Natural killer cell (primary cell): ENCODE measurements at regions not wholly inside any gene's neighbourhood (a gene's known extent, or its start where the extent isn't known, plus 50 kb on each side); places are given as distances from the start of the nearest gene placed in this dataset.
"Not testable (repeated sequence)": the region's sequence is repeated elsewhere in the genome, so short reads cannot be mapped to it uniquely, and the experiment has no call there.

Source experiments
- ATAC-seq, 3 donors: fragments of 150-1000 bp in 2 of 3; fragments of 200-7000 bp in 1 of 3; cut with Tn5 transposase; 1 replicate in 1 of 3; 2 replicates in 2 of 3; pipeline ENCODE4 v1.10.0; 2021; ENCODE audit warnings: mild to moderate bottlenecking in 2 of 3, moderate library complexity in 2 of 3
- DNase-seq, 2 donors: peaks; one replicate each; pipeline versions ENCODE4 v3.0.0 to v3.0.0-alpha.2; 2013 to 2021; ENCODE audit warnings: mixed read lengths in 1 of 2
- H3K27ac ChIP-seq: one replicate; pipeline ENCODE4 v1.5.1; 2013; ENCODE audit warnings: mild to moderate bottlenecking, low read length
- H3K27me3 ChIP-seq: one replicate; pipeline ENCODE4 v1.6.1; 2013; ENCODE audit warnings: low read length; ENCODE audit not compliant: control insufficient read depth, insufficient read depth
- H3K36me3 ChIP-seq: one replicate; pipeline ENCODE4 v1.6.1; 2013; ENCODE audit warnings: low read length; ENCODE audit not compliant: control insufficient read depth, insufficient read depth
- H3K4me1 ChIP-seq: one replicate; pipeline ENCODE4 v1.6.1; 2013; ENCODE audit warnings: low read length; ENCODE audit not compliant: control insufficient read depth, insufficient read depth
- H3K4me3 ChIP-seq: one replicate; pipeline ENCODE4 v1.5.1; 2013; ENCODE audit warnings: low read length
- H3K9me3 ChIP-seq: one replicate; pipeline ENCODE4 v1.6.1; 2013; ENCODE audit warnings: low read length; ENCODE audit not compliant: control insufficient read depth, insufficient read depth
- H3K27ac Mint-ChIP-seq, 2 donors: one replicate each; pipeline ENCODE4 v1.8.0; 2022; ENCODE audit warnings: mild to moderate bottlenecking in 2 of 2, mixed read lengths in 2 of 2, moderate library complexity in 1 of 2
- H3K27me3 Mint-ChIP-seq, 2 donors: one replicate each; pipeline ENCODE4 v1.8.0; 2022; ENCODE audit warnings: low read depth in 2 of 2, mixed read lengths in 2 of 2
- H3K36me3 Mint-ChIP-seq: one replicate; pipeline ENCODE4 v1.8.0; 2022; ENCODE audit warnings: mixed read lengths
- H3K4me1 Mint-ChIP-seq, 2 donors: one replicate each; pipeline ENCODE4 v1.8.0; 2022; ENCODE audit warnings: mixed read lengths in 2 of 2
- H3K4me3 Mint-ChIP-seq: one replicate; pipeline ENCODE4 v1.8.0; 2022; ENCODE audit warnings: mild to moderate bottlenecking, moderate library complexity, mixed read lengths
- H3K9me3 Mint-ChIP-seq, 2 donors: one replicate each; pipeline ENCODE4 v1.8.0; 2022; ENCODE audit warnings: mixed read lengths in 2 of 2
- WGBS: methylation state at CpG from one replicate; pipeline ENCODE4 v1.1.7; 2013; ENCODE audit warnings: missing lambda C conversion rate; ENCODE audit not compliant: insufficient coverage; 5-methylcytosine and 5-hydroxymethylcytosine counted together
- intact Hi-C: fragments of 100-400 bp; cut with micrococcal nuclease; formaldehyde crosslinking; loops from one replicate; pipeline ENCODE4 v1.14.2; 2022

GRCh38 chr2:111355022-111355817, 234.5 kb downstream of the BCL2L11 start:
- WGBS, result 71% methylated on average over 6 of the region's 13 CpGs
- H3K9me3 Mint-ChIP-seq, H3K4me3 Mint-ChIP-seq, H3K36me3 Mint-ChIP-seq, intact Hi-C loops, ATAC-seq, H3K36me3 ChIP-seq, H3K27ac ChIP-seq, H3K4me1 ChIP-seq, H3K27me3 ChIP-seq, H3K4me1 Mint-ChIP-seq, H3K27ac Mint-ChIP-seq, H3K27me3 Mint-ChIP-seq, DNase-seq, H3K9me3 ChIP-seq, H3K4me3 ChIP-seq: not testable (repeated sequence)

- ATAC-seq, H3K27ac Mint-ChIP-seq, H3K9me3 ChIP-seq, H3K4me1 ChIP-seq, H3K4me3 ChIP-seq, intact Hi-C loops, H3K9me3 Mint-ChIP-seq, DNase-seq, H3K4me3 Mint-ChIP-seq, H3K36me3 Mint-ChIP-seq, H3K27ac ChIP-seq, H3K27me3 ChIP-seq, H3K36me3 ChIP-seq, H3K27me3 Mint-ChIP-seq, H3K4me1 Mint-ChIP-seq: not testable (repeated sequence)
- 94% methylated on average over 5 of the region's 11 CpGs for WGBS
Observed at GRCh38 chr2:111355823-111356511, 235.3 kb downstream of the BCL2L11 start.

GRCh38 chr2:111356512-111357031, 235.9 kb downstream of the BCL2L11 start:
- H3K4me1 Mint-ChIP-seq, result not testable (repeated sequence)

GRCh38 chr2:111365986-111366640, 245.4 kb downstream of the BCL2L11 start:
- H3K9me3 ChIP-seq, H3K27me3 Mint-ChIP-seq, H3K27ac Mint-ChIP-seq, H3K36me3 Mint-ChIP-seq, H3K4me1 Mint-ChIP-seq, H3K36me3 ChIP-seq, H3K4me1 ChIP-seq, H3K27me3 ChIP-seq, DNase-seq, H3K9me3 Mint-ChIP-seq, H3K4me3 ChIP-seq, intact Hi-C loops, H3K4me3 Mint-ChIP-seq, H3K27ac ChIP-seq: not testable (repeated sequence)
- ATAC-seq, result peak in 1 of 3 donors; percentile 30
- 18% methylated on average over 25 of the region's 37 CpGs for WGBS

More at GRCh38 chr2:111356512-111357031, 235.9 kb downstream of the BCL2L11 start:
- H3K4me3 Mint-ChIP-seq, H3K36me3 Mint-ChIP-seq, H3K27me3 Mint-ChIP-seq, H3K9me3 ChIP-seq, H3K27ac Mint-ChIP-seq, H3K27ac ChIP-seq, intact Hi-C loops, H3K4me3 ChIP-seq, H3K36me3 ChIP-seq, H3K9me3 Mint-ChIP-seq, H3K27me3 ChIP-seq, DNase-seq, H3K4me1 ChIP-seq: not testable (repeated sequence)
- ATAC-seq, result peak in 1 of 3 donors; percentile 39
- WGBS, result 45% methylated on average over 2 of the region's 6 CpGs

DNA sequence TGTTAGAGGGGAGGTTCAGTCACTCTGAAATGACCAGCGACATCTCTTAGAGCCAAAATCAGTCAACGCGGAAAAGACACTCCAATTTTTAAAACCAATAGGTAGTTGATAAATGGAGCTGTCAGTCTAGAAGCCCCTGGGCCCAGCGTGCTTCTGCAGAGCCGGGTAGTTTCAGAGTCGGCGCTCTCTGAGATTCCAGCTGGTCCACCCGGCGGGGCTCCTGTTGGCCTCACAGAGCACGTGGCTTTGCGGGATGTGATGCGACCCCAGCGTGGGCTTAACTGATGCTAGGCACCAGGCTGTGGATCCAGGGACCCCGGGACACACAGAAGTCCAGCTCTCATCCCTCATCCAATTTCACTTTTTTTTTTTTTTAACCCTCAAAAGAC, 245.9 kb downstream of the BCL2L11 start:
- 77% methylated on average over 4 of the region's 14 CpGs for WGBS
- H3K27ac Mint-ChIP-seq, ATAC-seq, H3K36me3 ChIP-seq, H3K4me3 Mint-ChIP-seq, DNase-seq, intact Hi-C loops, H3K9me3 Mint-ChIP-seq, H3K27ac ChIP-seq, H3K27me3 Mint-ChIP-seq, H3K36me3 Mint-ChIP-seq, H3K27me3 ChIP-seq, H3K4me1 ChIP-seq, H3K9me3 ChIP-seq, H3K4me3 ChIP-seq, H3K4me1 Mint-ChIP-seq: not testable (repeated sequence)

GRCh38 chr2:111367080-111367479, 246.4 kb downstream of the BCL2L11 start:
- WGBS, result no CpG with 5 or more reads among the region's 3 CpGs
- H3K27me3 ChIP-seq, H3K9me3 Mint-ChIP-seq, H3K27me3 Mint-ChIP-seq, H3K36me3 ChIP-seq, H3K4me3 Mint-ChIP-seq, H3K27ac ChIP-seq, DNase-seq, H3K9me3 ChIP-seq, H3K36me3 Mint-ChIP-seq, H3K27ac Mint-ChIP-seq, ATAC-seq, H3K4me3 ChIP-seq, intact Hi-C loops, H3K4me1 ChIP-seq, H3K4me1 Mint-ChIP-seq: not testable (repeated sequence)

GRCh38 chr2:111367871-111368270, 247.2 kb downstream of the BCL2L11 start:
- H3K4me1 ChIP-seq, H3K4me1 Mint-ChIP-seq, DNase-seq, H3K27me3 ChIP-seq, ATAC-seq, H3K9me3 Mint-ChIP-seq, H3K4me3 ChIP-seq, H3K9me3 ChIP-seq, H3K36me3 ChIP-seq, H3K27ac Mint-ChIP-seq, H3K27me3 Mint-ChIP-seq, H3K27ac ChIP-seq, H3K4me3 Mint-ChIP-seq, H3K36me3 Mint-ChIP-seq, intact Hi-C loops: not testable (repeated sequence)
- WGBS, result no CpG with 5 or more reads among the region's 1 CpG
